ENCODE measurements at regions not wholly inside any gene's neighbourhood (a gene's known extent, or its start where the extent isn't known, plus 50 kb on each side); places are given as distances from the start of the nearest gene placed in this dataset.

DNA sequence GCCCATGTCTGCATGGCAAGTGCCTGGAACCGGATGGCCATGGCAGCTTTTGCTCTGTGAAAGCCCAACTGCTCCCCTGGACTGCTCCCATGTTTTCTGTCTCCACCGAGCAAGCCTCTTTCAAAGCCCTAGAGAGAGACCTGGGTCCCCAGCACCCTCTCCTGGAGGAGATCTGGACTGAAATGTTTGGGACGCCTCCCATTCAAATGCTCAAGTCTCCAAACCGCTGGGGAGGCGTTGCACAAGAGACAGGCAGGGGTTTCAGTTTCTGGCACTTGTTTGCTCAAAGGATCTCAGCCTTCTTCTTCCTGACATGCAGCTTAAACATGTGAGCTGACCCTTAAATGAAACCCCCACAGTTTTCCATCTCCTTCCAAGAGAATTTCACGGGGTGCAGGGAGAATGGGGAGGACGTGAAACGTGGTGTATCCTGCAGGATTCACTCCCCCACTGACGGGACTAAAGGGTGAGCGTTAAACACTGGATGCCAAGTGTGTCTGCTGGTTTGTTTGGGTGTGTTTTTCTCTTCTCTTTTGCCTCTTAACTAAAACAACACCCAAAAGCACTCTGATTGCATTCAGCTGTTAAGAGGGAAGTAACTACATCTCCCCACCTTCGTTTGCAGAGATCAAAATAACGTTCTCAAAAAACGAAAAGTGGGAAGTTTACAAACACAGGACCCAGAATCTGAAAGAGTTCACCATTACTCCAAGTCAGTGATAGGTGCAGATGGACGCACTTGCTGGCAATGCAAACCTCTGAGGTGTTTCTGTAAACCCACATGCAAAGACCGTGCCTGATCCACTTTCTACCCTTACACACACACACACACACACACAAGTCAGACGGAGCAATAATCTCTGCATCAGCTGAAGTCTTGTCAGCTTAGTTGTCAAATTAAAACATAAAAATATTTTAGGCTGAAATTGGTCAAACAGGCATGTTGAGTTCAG, 256.9 kb downstream of the C16orf95 start:
- Histone ChIP-seq H2AFZ (ENCODE audit: low read depth, low read length) (no peak overlapping the region), H3K18ac (ENCODE audit: low read depth in 1 of 2, low read length in 2 of 2) (no peak overlapping the region), H3K9ac (ENCODE audit: low read length) (no peak overlapping the region), H2BK15ac (ENCODE audit: low read depth, poor library complexity, severe bottlenecking) (no peak overlapping the region), H2BK5ac (ENCODE audit: low read depth, low read length, poor library complexity, severe bottlenecking) (no peak overlapping the region), H3K9me3 (ENCODE audit: control insufficient read depth, low read length) (no peaks in the 10 kb centered on the region), H3K27me3 (ENCODE audit: control insufficient read depth in 1 of 2, insufficient read depth in 1 of 2, low read length in 2 of 2) (peaks cover 0 to 40% of the 10 kb centered on the region in 2 experiments), H3K79me1 (replicated peaks; ENCODE audit: low read length, poor library complexity, severe bottlenecking) (no peaks in the 10 kb centered on the region), H3K4me1 (ENCODE audit: control insufficient read depth, insufficient read depth, low read depth, low read length) (peaks cover 3% of the 10 kb centered on the region), H3K27ac (ENCODE audit: low read length, poor library complexity, severe bottlenecking) (no peak overlapping the region), H3K23ac (ENCODE audit: low read length in 2 of 2) (no peak overlapping the region), H2BK120ac (ENCODE audit: low read depth, low read length) (no peak overlapping the region), H2AK5ac (ENCODE audit: low read length, severe bottlenecking) (no peak overlapping the region), H3K14ac (ENCODE audit: low read length in 2 of 2) (no peak overlapping the region), H3K36me3 (ENCODE audit: control insufficient read depth in 1 of 2, insufficient read depth in 2 of 2, low read depth in 1 of 2, low read length in 2 of 2) (no peaks in the 10 kb centered on the region), H4K8ac (ENCODE audit: low read length) (no peak overlapping the region), H3K4me2 (ENCODE audit: low read length, poor library complexity, severe bottlenecking) (peak overlapping the region; percentile 48), H4K91ac (ENCODE audit: low read length) (no peak overlapping the region), H3K4ac (ENCODE audit: low read depth in 1 of 2, low read length in 2 of 2) (no peak overlapping the region), H3K4me3 (ENCODE audit: insufficient read depth in 1 of 2, low read depth in 1 of 2, low read length in 2 of 2) (no peak overlapping the region), H2BK12ac (ENCODE audit: low read length in 2 of 2) (no peak overlapping the region)
- DNase-seq: peak; percentile 38
- WGBS: 67% methylated on average over 10 of the region's 16 CpGs

DNA sequence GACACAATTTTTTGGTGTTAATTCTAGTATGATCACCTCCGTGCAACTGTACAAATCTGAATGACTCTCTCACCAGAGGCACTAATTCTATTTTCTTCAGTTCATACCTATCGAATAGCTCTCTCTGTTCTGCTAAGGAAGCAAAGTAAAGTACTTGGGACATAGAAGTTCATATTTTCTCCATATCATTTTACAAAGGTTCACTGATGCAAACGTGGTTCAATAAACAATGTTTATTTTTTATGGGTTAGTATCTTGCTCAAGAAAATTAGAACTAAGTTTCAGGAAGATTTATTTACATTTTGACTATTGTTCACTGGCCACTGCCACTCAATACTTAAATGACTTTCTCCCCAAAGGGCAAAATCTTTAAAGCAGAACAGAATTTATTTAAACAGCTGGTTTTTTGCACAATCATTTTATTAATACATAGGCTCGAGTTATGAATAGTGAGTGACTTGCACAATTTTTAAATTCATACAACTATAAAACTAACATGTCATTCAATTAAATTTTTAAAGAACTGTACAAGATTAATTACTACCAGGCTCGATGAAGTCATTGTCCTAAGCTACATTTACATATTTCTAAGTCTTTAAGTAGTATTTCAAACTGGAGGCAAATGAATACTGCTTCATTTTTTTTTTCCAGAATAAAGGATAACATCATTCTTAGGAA, 255.8 kb downstream of the C16orf95 start:
- Histone ChIP-seq H3K79me1 (replicated peaks; ENCODE audit: low read length, poor library complexity, severe bottlenecking) (no peaks in the 10 kb centered on the region), H2AFZ (ENCODE audit: low read depth, low read length) (no peak overlapping the region), H2BK15ac (ENCODE audit: low read depth, poor library complexity, severe bottlenecking) (no peak overlapping the region), H3K14ac (ENCODE audit: low read length in 2 of 2) (no peak overlapping the region), H2AK5ac (ENCODE audit: low read length, severe bottlenecking) (no peak overlapping the region), H3K18ac (ENCODE audit: low read depth in 1 of 2, low read length in 2 of 2) (no peak overlapping the region), H2BK12ac (ENCODE audit: low read length in 2 of 2) (no peak overlapping the region), H4K91ac (ENCODE audit: low read length) (no peak overlapping the region), H3K4me3 (ENCODE audit: insufficient read depth in 1 of 2, low read depth in 1 of 2, low read length in 2 of 2) (no peak overlapping the region), H3K27me3 (ENCODE audit: control insufficient read depth in 1 of 2, insufficient read depth in 1 of 2, low read length in 2 of 2) (peaks cover 0 to 39% of the 10 kb centered on the region in 2 experiments), H3K4ac (ENCODE audit: low read depth in 1 of 2, low read length in 2 of 2) (no peak overlapping the region), H3K4me2 (ENCODE audit: low read length, poor library complexity, severe bottlenecking) (no peak overlapping the region), H2BK5ac (ENCODE audit: low read depth, low read length, poor library complexity, severe bottlenecking) (no peak overlapping the region), H3K27ac (ENCODE audit: low read length, poor library complexity, severe bottlenecking) (no peak overlapping the region), H3K9ac (ENCODE audit: low read length) (no peak overlapping the region), H2BK120ac (ENCODE audit: low read depth, low read length) (no peak overlapping the region), H3K4me1 (ENCODE audit: control insufficient read depth, insufficient read depth, low read depth, low read length) (peaks cover 1% of the 10 kb centered on the region), H3K23ac (ENCODE audit: low read length in 2 of 2) (no peak overlapping the region), H3K9me3 (ENCODE audit: control insufficient read depth, low read length) (no peaks in the 10 kb centered on the region), H3K36me3 (ENCODE audit: control insufficient read depth in 1 of 2, insufficient read depth in 2 of 2, low read depth in 1 of 2, low read length in 2 of 2) (no peaks in the 10 kb centered on the region), H4K8ac (ENCODE audit: low read length) (no peak overlapping the region)
- DNase-seq: no peak
- WGBS: 67% methylated on average over 1 of the region's 5 CpGs

DNA sequence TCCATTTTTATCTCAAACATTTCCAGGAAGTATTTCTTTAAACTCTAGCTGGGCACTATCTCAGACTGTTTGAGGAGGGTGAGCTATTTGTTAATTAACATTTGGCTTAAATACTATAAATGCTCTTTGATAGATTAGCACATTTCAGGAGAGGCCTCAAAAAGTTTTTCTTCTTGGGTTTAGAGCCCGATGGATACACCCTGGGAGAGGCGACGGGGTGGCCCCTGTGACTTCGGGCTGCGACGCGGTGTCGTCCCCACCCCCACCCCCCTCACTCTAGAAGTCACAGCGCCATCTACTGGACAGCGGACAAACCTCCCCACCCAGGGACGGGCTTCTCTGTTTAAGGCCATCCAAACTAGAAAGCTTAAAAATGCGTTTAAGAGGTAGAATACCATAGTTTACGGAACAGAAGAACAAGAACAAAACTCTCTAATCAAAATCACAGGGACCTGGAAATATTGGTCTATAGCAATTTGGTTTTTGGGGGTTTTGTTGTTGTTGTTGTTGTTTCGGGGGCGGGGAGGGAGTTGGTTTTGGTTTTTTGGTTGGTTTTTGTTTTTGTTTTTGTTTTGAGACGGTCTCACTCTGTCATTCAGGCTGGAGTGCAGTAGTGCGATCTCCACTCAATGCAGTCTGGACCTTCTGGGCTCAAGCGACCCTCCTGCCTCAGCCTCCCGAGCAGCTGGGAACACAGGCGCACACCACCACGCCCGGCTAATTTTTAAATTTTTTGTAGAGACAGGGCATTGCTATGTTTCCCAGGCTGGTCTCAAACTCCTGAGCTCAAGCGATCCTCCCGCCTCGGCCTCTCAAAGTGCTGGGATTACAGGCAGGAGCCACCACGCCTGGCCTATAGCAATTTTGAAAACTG, 254.4 kb downstream of the C16orf95 start:
- Histone ChIP-seq H3K9ac (ENCODE audit: low read length) (peak overlapping the region; percentile 67), H2BK15ac (ENCODE audit: low read depth, poor library complexity, severe bottlenecking) (no peak overlapping the region), H3K14ac (ENCODE audit: low read length in 2 of 2) (no peak overlapping the region), H3K4me1 (ENCODE audit: control insufficient read depth, insufficient read depth, low read depth, low read length) (peaks cover 2% of the 10 kb centered on the region), H3K4me3 (ENCODE audit: insufficient read depth in 1 of 2, low read depth in 1 of 2, low read length in 2 of 2) (peak overlapping the region in 1 of 2 experiments; percentile 64), H4K8ac (ENCODE audit: low read length) (no peak overlapping the region), H3K36me3 (ENCODE audit: control insufficient read depth in 1 of 2, insufficient read depth in 2 of 2, low read depth in 1 of 2, low read length in 2 of 2) (no peaks in the 10 kb centered on the region), H3K79me1 (replicated peaks; ENCODE audit: low read length, poor library complexity, severe bottlenecking) (no peaks in the 10 kb centered on the region), H3K9me3 (ENCODE audit: control insufficient read depth, low read length) (no peaks in the 10 kb centered on the region), H3K4ac (ENCODE audit: low read depth in 1 of 2, low read length in 2 of 2) (no peak overlapping the region), H2BK12ac (ENCODE audit: low read length in 2 of 2) (no peak overlapping the region), H3K18ac (ENCODE audit: low read depth in 1 of 2, low read length in 2 of 2) (no peak overlapping the region), H3K23ac (ENCODE audit: low read length in 2 of 2) (no peak overlapping the region), H2BK5ac (ENCODE audit: low read depth, low read length, poor library complexity, severe bottlenecking) (no peak overlapping the region), H2AFZ (ENCODE audit: low read depth, low read length) (no peak overlapping the region), H2BK120ac (ENCODE audit: low read depth, low read length) (no peak overlapping the region), H3K4me2 (ENCODE audit: low read length, poor library complexity, severe bottlenecking) (peak overlapping the region; percentile 74), H3K27me3 (ENCODE audit: control insufficient read depth in 1 of 2, insufficient read depth in 1 of 2, low read length in 2 of 2) (peaks cover 0 to 37% of the 10 kb centered on the region in 2 experiments), H2AK5ac (ENCODE audit: low read length, severe bottlenecking) (no peak overlapping the region), H4K91ac (ENCODE audit: low read length) (no peak overlapping the region), H3K27ac (ENCODE audit: low read length, poor library complexity, severe bottlenecking) (no peak overlapping the region)
- DNase-seq: peak; percentile 64
- WGBS: 53% methylated on average over 23 of the region's 26 CpGs

All from mesenchymal stem cell (in vitro differentiated cells and primary cell).